HepG2 (cell line): ENCODE measurements at regions not wholly inside any gene's neighbourhood (a gene's known extent, or its start where the extent isn't known, plus 50 kb on each side); places are given as distances from the start of the nearest gene placed in this dataset.
"Not testable (repeated sequence)": the region's sequence is repeated elsewhere in the genome, so short reads cannot be mapped to it uniquely, and the experiment has no call there.

Source experiments
- ATAC-seq: fragments of 200-7000 bp; cut with Tn5 transposase; 3 replicates; pipeline ENCODE4 v1.9.1; 2020; ENCODE audit warnings: mild to moderate bottlenecking, moderate library complexity
- BruUV-seq: library from RNA; stranded (reverse); fragments of 400-500 nt; replicated peaks from 2 replicates; lab custom pipeline; 2021; lab: Mats Ljungman, UMichigan
- CTCF ChIA-PET: fragments of 300-600 bp; formaldehyde crosslinking; extraction: SDS; loops from one replicate; lab custom pipeline; 2021; ENCODE audit warnings: low total read pairs, inconsistent platforms, low intra/inter-chr PET ratio; lab: Yijun Ruan, JAX
- POLR2A ChIA-PET: fragments of 350-600 bp; sonication (Branson Sonifier 250); formaldehyde crosslinking; loops from one replicate; lab custom pipeline; 2020; ENCODE audit warnings: antibody characterized with exemption, inconsistent platforms; lab: Yijun Ruan, JAX
- DNase-seq: peaks from one replicate; pipeline ENCODE4 v3.0.0-alpha.2; 2015; ENCODE audit warnings: low spot score
- FAIRE-seq: peaks from 3 replicates; lab custom pipeline; 2011; peaks lifted over from hg19 to GRCh38; lab: Jason Lieb, UNC
- H2AFZ ChIP-seq: one replicate; pipeline ENCODE4 v1.6.1; 2011; ENCODE audit warnings: low read length, inconsistent platforms
- H3K27ac ChIP-seq: fragments of 300-600 bp; 3 replicates; pipeline ENCODE4 v1.8.0; 2011; ENCODE audit warnings: mixed run types, mild to moderate bottlenecking, mixed read lengths, low read length, inconsistent platforms; ENCODE audit not compliant: insufficient read depth; ENCODE audit errors: extremely low read length
- H3K27me3 ChIP-seq, 2 experiments: fragments of 200-600 bp in 1 of 2; 2 replicates in 1 of 2; 3 replicates in 1 of 2; pipeline versions ENCODE4 v1.6.0 to v1.8.0; 2011; ENCODE audit warnings: low read length in 2 of 2, mild to moderate bottlenecking in 2 of 2, moderate library complexity in 2 of 2, inconsistent platforms in 1 of 2; ENCODE audit not compliant: insufficient read depth in 2 of 2, control insufficient read depth in 1 of 2
- H3K36me3 ChIP-seq, 2 experiments: fragments of 200-600 bp in 1 of 2; replicated peaks in 1 of 2; 2 replicates in 1 of 2; 3 replicates in 1 of 2; pipeline versions ENCODE4 v1.5.1 to v1.8.0; 2011; ENCODE audit warnings: low read length in 2 of 2, inconsistent platforms in 1 of 2; ENCODE audit not compliant: insufficient read depth in 2 of 2, control insufficient read depth in 1 of 2
- H3K4me1 ChIP-seq: 2 replicates; pipeline ENCODE4 v1.5.1; 2012; ENCODE audit warnings: low read length, inconsistent platforms; ENCODE audit not compliant: insufficient read depth
- H3K4me2 ChIP-seq: 2 replicates; pipeline ENCODE4 v1.6.0; 2011; ENCODE audit warnings: low read depth, low read length, inconsistent platforms
- H3K4me3 ChIP-seq, 3 experiments: fragments of 200-600 bp in 1 of 3; sonication (generic), shearing (Covaris generic) in 1 of 3; replicated peaks in 1 of 3; 2 replicates each; pipeline ENCODE4 v1.5.1; 2011 to 2016; ENCODE audit warnings: low read length in 3 of 3, inconsistent platforms in 2 of 3, low read depth in 2 of 3, mild to moderate bottlenecking in 2 of 3, control low read depth in 1 of 3, mixed read lengths in 1 of 3; ENCODE audit not compliant: insufficient read depth in 1 of 3
- H3K79me2 ChIP-seq: one replicate; pipeline ENCODE4 v1.6.1; 2011; ENCODE audit warnings: low read length, inconsistent platforms; ENCODE audit not compliant: insufficient read depth
- H3K9ac ChIP-seq: 2 replicates; pipeline ENCODE4 v1.6.0; 2011; ENCODE audit warnings: mild to moderate bottlenecking, low read depth, low read length, inconsistent platforms; ENCODE audit not compliant: insufficient read depth
- H3K9me3 ChIP-seq: 2 replicates; pipeline ENCODE4 v1.5.1; 2012; ENCODE audit warnings: mild to moderate bottlenecking, low read length
- H4K20me1 ChIP-seq: 2 replicates; pipeline ENCODE4 v1.6.0; 2011; ENCODE audit warnings: inconsistent platforms, mild to moderate bottlenecking, low read length, moderate library complexity; ENCODE audit not compliant: insufficient read depth
- WGBS: methylation state at CpG from one replicate; pipeline ENCODE4 v1.1.6; 2017; ENCODE audit warnings: low lambda C conversion rate; 5-methylcytosine and 5-hydroxymethylcytosine counted together
- in situ Hi-C: cut with HindIII; loops from 2 replicates; pipeline ENCODE4 v1.10.0; 2017; ENCODE audit warnings: low pct_unique_long_range_greater_than_20kb; ENCODE audit not compliant: extremely low pct_ligation_motif_present
- intact Hi-C: fragments of 100-400 bp; cut with micrococcal nuclease; formaldehyde crosslinking; loops from one replicate; pipeline ENCODE4 v1.10.0; 2022; ENCODE audit not compliant: unreplicated experiment

GRCh38 chr9:62745774-62746529, 1556.1 kb downstream of the SPATA31A7 start:
- CTCF ChIA-PET, BruUV-seq, H3K9me3 ChIP-seq, H4K20me1 ChIP-seq, FAIRE-seq, DNase-seq, H3K4me2 ChIP-seq, in situ Hi-C loops, H3K36me3 ChIP-seq, ATAC-seq, H3K4me1 ChIP-seq, intact Hi-C loops, H3K79me2 ChIP-seq, H3K27ac ChIP-seq, H3K4me3 ChIP-seq, POLR2A ChIA-PET, H3K27me3 ChIP-seq, H2AFZ ChIP-seq, H3K9ac ChIP-seq: not testable (repeated sequence)
- no CpG with 5 or more reads among the region's 7 CpGs for WGBS
